ENCODE measurements at regions not wholly inside any gene's neighbourhood (a gene's known extent, or its start where the extent isn't known, plus 50 kb on each side); places are given as distances from the start of the nearest gene placed in this dataset.
"Not testable (repeated sequence)": the region's sequence is repeated elsewhere in the genome, so short reads cannot be mapped to it uniquely, and the experiment has no call there.

DNA sequence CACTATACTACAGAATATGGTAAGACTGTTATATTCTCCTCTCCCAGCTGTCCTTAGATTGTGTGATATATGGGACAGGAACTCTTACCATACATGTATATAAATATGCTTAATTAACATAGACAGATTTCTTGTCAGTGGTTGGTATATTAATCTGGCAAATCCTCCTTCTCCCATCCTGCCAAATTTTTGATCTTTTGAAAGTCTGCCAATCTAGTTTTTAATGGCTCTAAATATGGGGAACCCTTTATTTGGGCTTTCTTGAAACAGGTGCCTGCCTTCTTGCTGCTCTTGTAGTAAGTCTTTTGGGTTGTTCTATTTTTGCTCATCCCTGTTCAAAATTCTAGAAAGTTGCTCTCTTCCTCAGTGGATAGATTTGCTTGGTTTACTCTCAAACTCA lies 63.5 kb downstream of the SPATA31D1 start:
- DNase-seq (ENCODE audit: low read depth) = no peak

DNA sequence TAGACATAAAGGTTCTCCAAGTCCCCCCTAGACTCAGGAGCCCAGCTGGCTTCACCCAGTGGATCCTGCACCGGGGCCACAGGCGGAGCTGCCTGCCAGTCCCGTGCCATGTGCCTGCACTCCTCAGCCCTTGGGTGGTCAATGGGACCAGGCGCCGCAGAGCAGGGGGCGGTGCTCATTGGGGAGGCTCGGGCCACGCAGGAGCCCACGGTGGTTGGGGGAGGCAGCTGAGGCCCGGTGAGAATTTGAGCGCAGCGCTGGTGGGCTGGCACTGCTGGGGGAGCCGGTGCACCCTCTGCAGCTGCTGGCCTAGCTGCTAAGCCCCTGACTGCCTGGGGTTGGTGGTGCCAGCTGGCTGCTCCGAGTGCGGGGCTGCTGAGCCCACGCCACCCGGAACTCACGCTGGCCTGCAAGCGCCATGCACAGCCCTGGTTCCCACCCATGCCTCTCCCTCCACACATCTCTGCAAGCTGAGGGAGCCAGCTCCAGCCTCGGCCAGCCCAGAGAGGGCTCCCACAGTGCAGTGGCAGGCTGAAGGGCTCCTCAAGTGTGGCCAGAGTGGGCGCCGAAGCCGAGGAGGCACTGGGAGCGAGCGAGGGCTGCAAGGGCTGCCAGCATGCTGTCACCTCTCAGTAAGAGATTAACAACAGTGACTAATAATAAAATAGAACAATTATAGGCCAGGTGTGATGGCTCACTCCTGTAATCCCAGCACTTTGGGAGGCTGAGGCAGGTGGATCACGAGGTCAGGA lies 65.9 kb downstream of the SPATA31D1 start:
- DNase-seq (ENCODE audit: low read depth) = no peak

DNA sequence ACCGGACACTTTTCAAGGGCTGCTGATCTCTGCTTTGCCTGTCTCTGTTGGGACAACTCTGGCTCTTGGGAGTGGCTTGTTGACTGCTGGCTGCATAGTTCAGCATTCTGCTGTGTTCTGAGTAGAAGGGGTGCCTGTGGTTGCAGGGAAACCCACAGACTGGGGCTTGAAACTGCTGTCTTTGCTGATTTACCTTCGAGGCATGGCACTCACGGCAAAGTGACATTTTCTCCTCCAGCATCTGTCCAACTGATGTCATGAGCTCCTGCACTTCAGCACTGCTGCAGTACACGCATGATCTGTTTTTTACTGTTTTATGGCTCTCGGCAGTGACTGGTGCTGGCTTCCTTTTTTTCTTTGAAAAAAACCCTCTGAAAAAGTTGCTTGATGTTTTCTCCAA lies 69.2 kb downstream of the SPATA31D1 start:
- no peak for DNase-seq (ENCODE audit: low read depth)

DNA sequence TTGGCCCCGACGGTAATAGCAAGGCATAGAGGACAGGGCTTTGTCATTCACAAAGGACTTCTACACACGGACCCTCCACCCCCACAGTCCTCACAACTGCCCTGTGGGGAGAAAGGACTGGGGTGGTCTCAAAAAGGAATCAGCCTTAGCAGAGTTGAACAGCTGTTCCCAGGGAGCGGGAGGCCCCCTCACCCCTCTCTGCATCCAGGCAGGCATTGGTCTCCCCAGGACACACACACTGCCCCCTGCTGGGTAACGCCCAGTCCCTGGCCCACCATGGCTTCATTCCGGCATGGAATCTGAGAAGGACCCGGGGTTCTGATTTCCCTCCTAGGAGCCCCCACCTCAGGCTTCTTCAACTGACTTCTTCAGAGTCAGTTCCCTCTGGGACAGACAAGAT lies 73.2 kb downstream of the SPATA31D1 start:
- DNase-seq (ENCODE audit: low read depth) = not testable (repeated sequence)

DNA sequence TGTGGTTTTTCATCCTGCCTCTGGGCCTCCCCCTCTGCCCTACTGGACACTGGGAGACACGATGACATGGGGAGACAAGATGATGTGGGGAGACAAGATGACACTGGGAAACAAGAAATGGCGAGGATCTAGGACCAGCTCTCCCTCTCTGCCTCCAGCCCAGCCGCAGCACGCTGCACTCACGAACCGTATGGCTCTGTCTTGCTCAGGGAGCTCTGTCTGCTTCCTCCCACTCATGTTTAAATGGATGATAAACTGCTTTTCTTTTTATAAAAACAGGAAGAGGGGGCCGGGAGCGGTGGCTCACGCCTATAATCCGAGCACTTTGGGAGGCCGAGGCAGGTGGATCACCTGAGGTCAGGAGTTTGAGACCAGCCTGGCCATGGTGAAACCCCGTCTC lies 73.7 kb downstream of the SPATA31D1 start:
- no peak for DNase-seq (ENCODE audit: low read depth)

DNA sequence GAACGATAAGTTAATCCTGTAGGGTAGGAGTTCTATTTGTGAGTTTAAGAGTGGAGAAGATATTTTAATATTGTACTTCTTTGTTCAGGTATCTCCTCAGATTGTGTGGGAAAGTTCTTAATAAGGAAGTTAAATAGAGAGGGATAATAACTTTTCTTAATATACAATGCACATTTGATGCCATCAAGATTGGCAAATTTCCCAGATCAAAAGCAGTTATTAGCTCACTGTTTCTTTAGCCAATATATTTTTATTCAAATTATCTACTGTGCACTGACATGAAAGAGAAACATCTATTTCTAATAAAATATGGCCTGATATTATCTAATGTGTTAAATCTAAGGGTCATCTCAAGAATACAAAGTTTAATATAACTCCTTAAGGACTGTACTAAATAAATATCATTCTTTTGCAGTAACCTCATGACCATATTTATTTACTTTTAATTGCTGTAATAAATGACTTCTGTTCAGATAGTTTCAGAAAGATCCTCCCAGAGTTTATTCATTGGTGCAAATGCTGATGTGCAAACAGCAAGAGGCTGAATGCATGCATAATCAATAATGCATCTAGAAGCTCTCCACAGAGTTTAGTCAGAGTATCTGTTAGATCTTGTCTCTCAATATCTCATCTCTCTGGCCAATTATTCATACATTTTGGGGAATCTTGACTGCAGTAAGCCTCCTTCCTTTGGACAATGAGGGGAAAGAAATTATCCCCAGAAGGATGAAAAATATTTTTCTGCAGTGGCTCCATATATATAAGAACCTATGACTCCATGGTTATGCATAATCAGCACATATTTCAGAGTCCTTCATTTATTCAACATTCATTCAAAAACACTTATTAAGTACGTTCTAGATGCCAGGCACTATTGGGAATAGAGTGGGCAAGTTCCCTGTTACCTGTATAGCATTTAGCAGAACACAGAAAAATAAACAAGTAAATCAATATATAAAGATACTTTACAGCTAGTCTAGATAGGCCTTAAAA lies 85.3 kb downstream of the SPATA31D1 start:
- DNase-seq (ENCODE audit: low read depth) = no peak

DNA sequence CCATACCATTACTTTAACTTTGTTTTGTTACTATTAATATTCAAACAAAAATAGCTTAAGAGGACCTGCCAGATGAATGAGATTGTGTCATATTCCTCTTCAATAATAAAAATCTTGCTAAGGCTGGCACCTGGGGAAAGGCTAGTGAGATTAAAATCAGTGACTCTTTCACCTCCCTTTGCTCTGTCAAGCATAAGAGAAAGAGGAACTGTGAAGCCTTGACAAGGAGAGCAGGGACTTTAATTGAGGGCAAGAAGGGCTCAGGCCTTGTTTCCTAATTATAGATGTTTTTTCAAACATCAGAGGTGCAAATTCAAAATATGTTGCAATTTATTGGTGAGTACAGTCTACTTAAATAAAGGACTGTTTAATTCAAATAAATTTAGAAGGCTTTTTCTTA lies 91.7 kb downstream of the SPATA31D1 start:
- no peak for DNase-seq (ENCODE audit: low read depth)

DNA sequence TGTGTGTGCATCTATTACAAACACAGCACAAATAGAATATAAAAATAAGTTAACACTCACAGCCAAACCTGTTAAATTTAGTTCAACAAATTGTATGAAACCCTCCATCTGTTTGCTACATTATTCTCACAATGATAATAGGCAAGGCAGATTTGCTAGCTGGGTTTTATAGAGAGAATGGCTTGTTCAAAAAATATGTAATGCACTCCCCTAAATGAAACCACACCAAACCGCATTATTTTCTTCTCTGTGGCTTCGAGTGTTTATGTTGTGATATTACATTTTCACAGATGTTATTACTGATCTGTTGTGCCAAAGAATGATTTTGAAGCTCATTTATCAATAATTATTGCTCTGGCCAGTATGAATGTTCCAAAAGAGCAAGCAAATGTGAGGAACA lies 92.9 kb downstream of the SPATA31D1 start:
- peak; percentile 5 for DNase-seq (ENCODE audit: low read depth)

DNA sequence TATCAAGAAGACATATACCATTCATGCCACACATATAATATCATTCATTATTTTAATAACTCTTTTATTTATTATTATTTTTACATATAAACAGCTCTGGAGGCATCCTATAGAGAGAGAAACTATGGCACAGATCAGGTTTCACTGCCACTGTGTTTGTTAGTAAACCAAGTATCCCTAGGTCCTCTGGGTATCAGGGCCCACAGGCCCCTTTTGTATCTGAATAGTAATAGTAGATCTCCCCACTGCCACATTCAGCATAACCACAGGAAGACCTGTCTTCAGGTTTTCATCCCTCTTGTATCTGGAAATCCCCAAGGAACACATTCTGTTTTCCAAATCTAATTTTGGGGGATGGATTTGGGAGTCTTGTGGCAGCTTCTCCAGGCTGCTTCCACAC lies 94.0 kb downstream of the SPATA31D1 start:
- no peak for DNase-seq (ENCODE audit: low read depth)

DNA sequence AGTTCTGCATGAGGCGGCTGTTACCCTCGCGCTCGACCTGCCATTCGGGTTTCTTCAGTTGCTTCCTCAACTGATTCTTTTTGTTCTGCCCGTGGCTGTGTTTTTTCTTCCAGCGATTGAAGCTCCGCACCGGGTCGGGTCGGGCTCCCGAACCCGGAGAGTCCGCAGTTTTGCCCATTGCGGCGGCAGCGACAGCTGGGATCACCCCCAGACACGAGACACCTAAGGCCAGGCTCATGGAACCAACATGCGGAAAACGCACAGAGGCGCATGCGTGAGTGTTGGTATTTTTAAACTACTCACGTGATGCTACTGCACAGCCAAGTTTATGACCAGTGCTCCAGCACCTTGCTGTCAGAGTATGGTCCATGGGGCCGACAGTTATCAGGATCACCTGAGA lies 100.0 kb downstream of the SPATA31D1 start:
- DNase-seq (ENCODE audit: low read depth) = no peak

DNA sequence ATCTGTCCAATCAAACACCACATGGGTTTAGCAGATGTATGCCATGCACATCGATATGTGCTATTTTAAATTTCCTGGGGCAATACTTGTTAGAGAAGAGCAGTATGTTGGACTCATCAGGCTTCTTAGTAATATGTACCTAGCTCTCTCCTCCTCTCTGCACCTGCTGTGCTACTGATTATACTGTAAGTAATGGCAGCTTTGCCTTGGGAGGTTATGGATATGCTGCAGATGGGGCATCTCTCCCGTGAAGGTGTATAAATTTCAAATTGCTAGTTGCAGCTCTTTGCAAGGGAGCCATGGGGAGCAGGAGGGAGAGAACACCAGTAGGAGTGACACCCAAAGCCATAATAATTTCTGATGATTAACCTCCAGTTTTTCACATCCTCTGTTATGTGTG lies 101.5 kb downstream of the SPATA31D1 start:
- DNase-seq (ENCODE audit: low read depth) = no peak

GRCh38 chr9:82091100-82091499 lies 102.5 kb downstream of the SPATA31D1 start:
- no peak for DNase-seq (ENCODE audit: low read depth)

- DNase-seq (ENCODE audit: low read depth) = no peak
Observed at GRCh38 chr9:82091610-82092009, 103.0 kb downstream of the SPATA31D1 start.

- DNase-seq (ENCODE audit: low read depth) = no peak
Observed at GRCh38 chr9:82101475-82101874, 112.9 kb downstream of the SPATA31D1 start.

- DNase-seq (ENCODE audit: low read depth) = no peak
Observed at GRCh38 chr9:82104252-82104651, 115.7 kb downstream of the SPATA31D1 start.

DNA sequence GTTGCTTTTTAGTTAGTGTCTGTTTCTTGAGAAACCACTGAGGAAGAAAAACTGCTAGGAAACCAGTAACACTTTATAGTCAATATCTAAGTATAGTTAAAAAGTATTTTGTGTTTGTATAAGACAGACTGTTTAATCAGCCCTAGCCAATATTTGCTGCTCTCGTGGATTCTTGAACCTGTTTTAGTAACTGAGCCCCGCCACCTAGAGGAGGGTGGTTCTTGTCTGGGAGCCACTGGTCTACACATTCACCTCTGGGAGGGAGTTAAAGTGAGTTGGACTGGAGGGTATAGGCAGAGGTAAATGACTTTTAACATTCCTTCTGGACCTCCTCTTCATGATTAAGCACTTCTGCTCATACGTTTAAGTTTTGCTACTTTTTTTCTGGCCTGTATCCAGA lies 117.2 kb downstream of the SPATA31D1 start:
- no peak for DNase-seq (ENCODE audit: low read depth)

DNA sequence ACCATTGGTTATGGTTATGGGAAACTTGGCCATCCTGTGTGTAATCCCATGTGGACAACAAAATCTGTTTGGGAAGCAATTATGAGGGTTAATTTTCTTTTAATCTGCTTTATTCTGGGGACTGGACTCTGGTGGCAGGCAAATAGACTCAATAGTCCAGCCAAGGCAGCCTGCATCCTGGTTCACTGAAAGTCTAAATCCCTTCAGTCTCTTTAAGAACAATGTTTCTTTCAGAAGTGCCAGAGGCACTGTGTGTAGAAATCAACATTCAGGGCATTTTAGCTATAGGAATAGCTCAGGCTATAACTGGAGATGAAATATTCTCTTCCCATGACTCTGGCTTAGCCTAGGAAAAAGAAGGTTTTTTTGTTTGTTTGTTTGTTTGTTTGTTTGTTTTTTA lies 118.0 kb downstream of the SPATA31D1 start:
- no peak for DNase-seq (ENCODE audit: low read depth)

DNA sequence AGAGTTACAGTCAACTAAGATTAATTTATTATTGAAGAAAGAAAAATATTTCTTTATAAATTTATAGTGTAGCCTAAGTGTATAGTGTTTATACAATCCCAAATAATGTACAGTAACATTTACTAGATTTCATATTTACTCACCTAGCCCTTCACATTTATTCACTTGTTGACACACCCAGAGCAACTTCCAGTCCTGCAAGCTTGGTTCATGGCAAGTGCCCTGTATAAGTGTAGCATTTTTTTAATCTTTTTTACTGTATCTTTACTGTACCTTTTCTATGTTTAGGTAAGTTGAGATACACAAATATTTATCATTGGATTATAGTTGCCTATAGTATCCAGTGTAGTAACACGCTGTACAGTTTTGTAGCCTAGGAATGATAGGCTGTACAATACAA lies 119.9 kb downstream of the SPATA31D1 start:
- no peak for DNase-seq (ENCODE audit: low read depth)

DNA sequence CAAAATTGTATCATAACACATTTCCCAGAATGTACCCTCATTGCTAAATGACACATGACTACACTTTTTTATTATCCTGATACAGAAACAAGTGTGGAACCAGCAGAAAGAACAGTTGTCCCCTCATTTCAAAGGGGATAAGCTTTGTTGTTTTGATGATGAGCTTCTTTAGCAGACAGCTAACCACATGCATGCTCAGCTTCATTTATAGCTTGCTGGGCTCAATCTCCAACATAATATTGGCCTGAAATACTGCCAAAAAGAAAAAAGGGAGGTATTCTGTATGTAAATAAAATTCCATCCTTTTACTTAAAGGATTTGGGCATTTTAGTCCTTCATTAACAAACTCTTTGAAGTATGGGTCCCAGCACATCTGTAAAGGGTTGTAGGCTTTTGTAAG lies 120.4 kb downstream of the SPATA31D1 start:
- no peak for DNase-seq (ENCODE audit: low read depth)

DNA sequence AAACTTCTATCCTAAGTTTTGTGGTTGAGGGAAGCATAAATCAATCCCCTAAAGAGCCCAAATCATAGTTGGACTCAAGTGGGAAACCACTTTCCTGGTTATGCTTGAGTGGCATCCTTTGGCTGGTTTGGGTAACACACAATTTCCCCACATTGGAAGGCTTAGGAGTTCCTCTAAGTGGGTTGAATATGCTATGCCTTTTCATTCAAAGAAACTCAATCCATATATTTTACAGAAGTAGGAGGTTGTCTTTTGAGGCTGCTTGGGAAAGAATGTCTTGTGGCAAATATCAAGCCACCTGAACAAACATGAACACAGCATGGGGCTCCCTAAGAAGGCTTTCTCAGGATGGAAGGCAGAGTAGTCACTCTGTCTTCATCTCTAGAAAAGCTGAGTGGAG lies 121.1 kb downstream of the SPATA31D1 start:
- DNase-seq (ENCODE audit: low read depth) = no peak

GRCh38 chr9:82110881-82111280 lies 122.3 kb downstream of the SPATA31D1 start:
- DNase-seq (ENCODE audit: low read depth) = no peak

DNA sequence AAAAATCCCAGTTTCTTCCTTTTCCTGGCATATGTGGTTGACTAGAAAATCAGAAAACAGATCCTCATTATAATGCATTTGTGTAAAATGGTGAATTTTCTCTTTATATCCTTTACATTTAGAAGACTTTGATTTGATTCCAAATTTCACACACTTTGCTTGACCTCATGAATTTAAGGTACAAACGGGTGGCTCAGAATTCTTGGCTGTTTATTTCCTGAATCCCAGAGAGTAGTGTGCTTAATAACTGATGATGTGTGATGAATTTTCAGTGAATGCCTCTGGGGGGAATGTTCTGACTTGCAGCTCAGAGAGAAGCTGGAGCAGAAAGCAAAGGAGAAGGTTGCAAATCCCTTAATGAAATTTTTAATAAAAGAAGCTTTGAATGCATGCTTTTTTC lies 126.8 kb downstream of the SPATA31D1 start:
- DNase-seq (ENCODE audit: low read depth) = no peak

DNA sequence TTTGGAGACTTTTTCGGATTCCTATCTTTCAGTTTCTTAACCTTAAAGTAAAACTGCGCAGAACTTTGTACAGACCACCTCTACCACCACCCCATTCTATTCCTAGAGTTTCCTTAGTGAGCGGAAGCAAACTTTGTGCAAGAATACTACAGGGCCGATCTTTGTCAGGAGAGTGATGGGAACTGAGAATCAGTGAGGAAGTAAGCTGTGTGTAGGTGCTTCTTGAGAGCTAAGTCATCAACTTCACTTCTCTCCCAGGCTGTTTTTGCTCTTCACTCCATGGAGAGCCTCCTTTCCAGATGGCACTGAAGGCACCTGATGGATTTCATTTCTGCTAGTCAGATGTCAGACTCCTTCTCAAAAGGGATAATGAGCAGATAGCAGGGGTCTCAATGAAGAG lies 127.3 kb downstream of the SPATA31D1 start:
- DNase-seq (ENCODE audit: low read depth) = no peak

Data from forelimb muscle (tissue), 1 donor.